HEK293 (cell line): ENCODE measurements at regions not wholly inside any gene's neighbourhood (a gene's known extent, or its start where the extent isn't known, plus 50 kb on each side); places are given as distances from the start of the nearest gene placed in this dataset.

ENCODE experiments used
- CTCF ChIA-PET: fragments of 350-600 bp; formaldehyde crosslinking; extraction: SDS; loops from one replicate; lab custom pipeline; 2021; ENCODE audit warnings: antibody characterized with exemption; lab: Yijun Ruan, JAX
- POLR2A ChIA-PET: fragments of 300-600 bp; formaldehyde crosslinking; extraction: SDS; loops from one replicate; lab custom pipeline; 2020; ENCODE audit warnings: antibody characterized with exemption, inconsistent platforms; lab: Yijun Ruan, JAX
- H3K27ac ChIP-seq: fragments of 200-500 bp; sonication (Bioruptor generic); 2 replicates; pipeline ENCODE4 v1.5.1; 2014; ENCODE audit warnings: low read depth, low read length, control low read depth, inconsistent platforms; ENCODE audit errors: extremely low read depth
- H3K36me3 ChIP-seq, 2 experiments: fragments of 200-500 bp in 1 of 2; sonication (Bioruptor generic) in 1 of 2; 1 replicate in 1 of 2; 2 replicates in 1 of 2; pipeline ENCODE4 v1.5.1; 2014 to 2017; ENCODE audit warnings: inconsistent platforms in 2 of 2, low read length in 2 of 2; ENCODE audit not compliant: control insufficient read depth in 2 of 2, insufficient read depth in 1 of 2
- H3K4me1 ChIP-seq: fragments of 200-500 bp; sonication (Bioruptor generic); 2 replicates; pipeline ENCODE4 v1.5.1; 2014; ENCODE audit warnings: mild to moderate bottlenecking, low read length, inconsistent platforms; ENCODE audit not compliant: control insufficient read depth, insufficient read depth
- H3K4me3 ChIP-seq: 2 replicates; pipeline ENCODE4 v1.5.1; 2011; ENCODE audit warnings: low read depth, mild to moderate bottlenecking, control low read depth, low read length, moderate library complexity
- H3K9me3 ChIP-seq: fragments of 200-500 bp; sonication (Bioruptor generic); 2 replicates; pipeline ENCODE4 v1.5.1; 2014; ENCODE audit warnings: low read depth, low read length, inconsistent platforms; ENCODE audit not compliant: control insufficient read depth, insufficient read depth
- BCL11A ChIP-seq: fragments of 450-650 bp; formaldehyde crosslinking; IDR thresholded peaks from 2 replicates; pipeline ENCODE4 v1.5.1; 2016; ENCODE audit warnings: low read depth, missing biosample characterization, missing genetic modification characterization
- BCL6B ChIP-seq: fragments of 450-650 bp; formaldehyde crosslinking; IDR thresholded peaks from 2 replicates; pipeline ENCODE4 v1.5.1; 2017; ENCODE audit warnings: missing biosample characterization, missing genetic modification characterization
- EGR2 ChIP-seq: fragments of 450-650 bp; formaldehyde crosslinking; IDR thresholded peaks from 2 replicates; pipeline ENCODE4 v1.5.1; 2016; ENCODE audit warnings: low read depth, missing biosample characterization, missing genetic modification characterization
- GFI1B ChIP-seq: fragments of 450-650 bp; formaldehyde crosslinking; IDR thresholded peaks from 2 replicates; pipeline ENCODE4 v1.5.1; 2016; ENCODE audit warnings: missing biosample characterization, missing genetic modification characterization
- OSR2 ChIP-seq: fragments of 450-650 bp; formaldehyde crosslinking; IDR thresholded peaks from 2 replicates; pipeline ENCODE4 v1.5.1; 2016; ENCODE audit warnings: missing biosample characterization, missing genetic modification characterization
- RBAK ChIP-seq: fragments of 450-650 bp; formaldehyde crosslinking; IDR thresholded peaks from 2 replicates; pipeline ENCODE4 v1.5.1; 2016; ENCODE audit warnings: missing biosample characterization, missing genetic modification characterization
- REST ChIP-seq: fragments of 450-650 bp; formaldehyde crosslinking; IDR thresholded peaks from 2 replicates; pipeline ENCODE4 v1.5.1; 2016; ENCODE audit warnings: missing biosample characterization, missing genetic modification characterization
- SCRT1 ChIP-seq: fragments of 450-650 bp; formaldehyde crosslinking; IDR thresholded peaks from 2 replicates; pipeline ENCODE4 v1.5.1; 2016; ENCODE audit warnings: missing biosample characterization, missing genetic modification characterization, borderline replicate concordance
- YY2 ChIP-seq: fragments of 450-650 bp; formaldehyde crosslinking; IDR thresholded peaks from 2 replicates; pipeline ENCODE4 v1.5.1; 2016; ENCODE audit warnings: missing biosample characterization, missing genetic modification characterization
- ZFP37 ChIP-seq: fragments of 450-650 bp; formaldehyde crosslinking; IDR thresholded peaks from 2 replicates; pipeline ENCODE4 v1.5.1; 2016; ENCODE audit warnings: missing biosample characterization, missing genetic modification characterization
- ZIC2 ChIP-seq: fragments of 450-650 bp; formaldehyde crosslinking; IDR thresholded peaks from 2 replicates; pipeline ENCODE4 v1.5.1; 2016; ENCODE audit warnings: missing biosample characterization, missing genetic modification characterization
- ZNF138 ChIP-seq: fragments of 450-650 bp; formaldehyde crosslinking; IDR thresholded peaks from 2 replicates; pipeline ENCODE4 v1.5.1; 2016; ENCODE audit warnings: missing biosample characterization, missing genetic modification characterization, borderline replicate concordance
- ZNF146 ChIP-seq: fragments of 450-650 bp; formaldehyde crosslinking; IDR thresholded peaks from 2 replicates; pipeline ENCODE4 v1.5.1; 2016; ENCODE audit warnings: missing biosample characterization, missing genetic modification characterization
- ZNF2 ChIP-seq: fragments of 450-650 bp; formaldehyde crosslinking; IDR thresholded peaks from 2 replicates; pipeline ENCODE4 v1.5.1; 2016; ENCODE audit warnings: missing biosample characterization, missing genetic modification characterization
- ZNF248 ChIP-seq: fragments of 450-650 bp; formaldehyde crosslinking; IDR thresholded peaks from 2 replicates; pipeline ENCODE4 v1.5.1; 2017; ENCODE audit warnings: missing biosample characterization, missing genetic modification characterization
- ZNF302 ChIP-seq: fragments of 450-650 bp; formaldehyde crosslinking; IDR thresholded peaks from 2 replicates; pipeline ENCODE4 v1.5.1; 2016; ENCODE audit warnings: missing biosample characterization, missing genetic modification characterization, low read depth
- ZNF48 ChIP-seq: fragments of 450-650 bp; formaldehyde crosslinking; IDR thresholded peaks from 2 replicates; pipeline ENCODE4 v1.5.1; 2016; ENCODE audit warnings: missing biosample characterization, missing genetic modification characterization
- ZNF488 ChIP-seq: fragments of 450-650 bp; formaldehyde crosslinking; IDR thresholded peaks from 2 replicates; pipeline ENCODE4 v1.5.1; 2016; ENCODE audit warnings: missing biosample characterization, missing genetic modification characterization
- ZNF610 ChIP-seq: fragments of 450-650 bp; formaldehyde crosslinking; IDR thresholded peaks from 2 replicates; pipeline ENCODE4 v1.5.1; 2016; ENCODE audit warnings: missing biosample characterization, missing genetic modification characterization, borderline replicate concordance

GRCh38 chr17:73983621-73984400 is 219.7 kb upstream of the RPL38 start:
- Histone ChIP-seq H3K27ac (no peak overlapping the region), H3K4me1 (no peaks in the 10 kb centered on the region), H3K9me3 (no peaks in the 10 kb centered on the region), H3K36me3 (no peaks in the 10 kb centered on the region), H3K4me3 (no peak overlapping the region)
- TF ChIP-seq RBAK (tag by site-specific recombination) (no peak), ZNF146 (tag by site-specific recombination) (no peak), BCL6B (no peak), ZNF138 (tag by site-specific recombination) (no peak), OSR2 (tag by site-specific recombination) (no peak), ZNF48 (tag by site-specific recombination) (no peak), ZFP37 (tag by site-specific recombination) (no peak), ZNF488 (tag by site-specific recombination) (no peak), ZNF610 (tag by site-specific recombination) (no peak), ZNF2 (tag by site-specific recombination) (no peak), GFI1B (tag by site-specific recombination) (no peak), ZNF248 (tag by site-specific recombination) (no peak), EGR2 (tag by site-specific recombination) (no peak), SCRT1 (tag by site-specific recombination) (no peak), ZNF302 (tag by site-specific recombination) (no peak), ZIC2 (tag by site-specific recombination) (no peak)
- ChIA-PET CTCF (interaction anchor here (1.4 kb wide), 1 partner anchor 15 kb away, joined by 5 read pairs; no protein-coding TSS in a partner anchor), POLR2A (no interaction called here)

- Histone ChIP-seq H3K36me3 (no peaks in the 10 kb centered on the region), H3K4me3 (no peak overlapping the region), H3K27ac (no peak overlapping the region), H3K4me1 (no peaks in the 10 kb centered on the region), H3K9me3 (no peaks in the 10 kb centered on the region)
- POLR2A ChIA-PET = interaction anchor here (0.7 to 0.8 kb wide), 2 partner anchors 19 to 674 kb away, joined by 4 to 8 read pairs; no protein-coding TSS in a partner anchor
- TF ChIP-seq YY2 (tag by site-specific recombination) = no peak
- TF ChIP-seq ZNF146 (tag by site-specific recombination) = no peak
- TF ChIP-seq REST = no peak
- no peak for TF ChIP-seq BCL11A (tag by site-specific recombination)
- CTCF ChIA-PET = interaction anchor here (0.6 kb wide), 1 partner anchor 606 kb away, joined by 3 read pairs; no protein-coding TSS in a partner anchor
These were observed 218.5 kb upstream of the RPL38 start for GRCh38 chr17:73984941-73985340.
